GM21423 (cell line): ENCODE measurements at regions not wholly inside any gene's neighbourhood (a gene's known extent, or its start where the extent isn't known, plus 50 kb on each side); places are given as distances from the start of the nearest gene placed in this dataset.

Experiments
- ATAC-seq: cut with Tn5 transposase; IDR thresholded peaks from one replicate; pipeline ENCODE4 v1.9.1; 2021; ENCODE audit warnings: mild to moderate bottlenecking, moderate library complexity; ENCODE audit not compliant: unreplicated experiment

- ATAC-seq, result no peak
These were observed 696.2 kb downstream of the TSN start for GRCh38 chr2:122451697-122452096.

GRCh38 chr2:122469147-122469546 lies 713.7 kb downstream of the TSN start:
- no peak for ATAC-seq

GRCh38 chr2:122471753-122472152 lies 716.3 kb downstream of the TSN start:
- no peak for ATAC-seq

GRCh38 chr2:122478117-122478516 lies 722.7 kb downstream of the TSN start:
- no peak for ATAC-seq

GRCh38 chr2:122478771-122479170 lies 723.3 kb downstream of the TSN start:
- no peak for ATAC-seq

GRCh38 chr2:122480501-122481243 lies 725.2 kb downstream of the TSN start:
- ATAC-seq, result no peak

GRCh38 chr2:122481244-122481622 lies 725.8 kb downstream of the TSN start:
- ATAC-seq, result no peak

- no peak for ATAC-seq
These were observed 726.3 kb downstream of the TSN start for GRCh38 chr2:122481717-122482116.

- ATAC-seq, result no peak
These were observed 730.6 kb downstream of the TSN start for GRCh38 chr2:122486086-122486485.

GRCh38 chr2:122486705-122487415 lies 731.4 kb downstream of the TSN start:
- ATAC-seq, result no peak

GRCh38 chr2:122491011-122491410 lies 735.6 kb downstream of the TSN start:
- no peak for ATAC-seq

- no peak for ATAC-seq
These were observed 745.1 kb downstream of the TSN start for GRCh38 chr2:122500316-122501105.

- no peak for ATAC-seq
These were observed 751.2 kb downstream of the TSN start for GRCh38 chr2:122506620-122507019.

- ATAC-seq, result no peak
These were observed 751.8 kb downstream of the TSN start for GRCh38 chr2:122507261-122507660.

GRCh38 chr2:122512091-122512490 lies 756.6 kb downstream of the TSN start:
- ATAC-seq, result no peak

- no peak for ATAC-seq
These were observed 759.1 kb downstream of the TSN start for GRCh38 chr2:122514451-122514996.

- no peak for ATAC-seq
These were observed 760.4 kb downstream of the TSN start for GRCh38 chr2:122515731-122516290.

GRCh38 chr2:122516775-122517174 lies 761.3 kb downstream of the TSN start:
- ATAC-seq, result no peak

GRCh38 chr2:122519366-122519765 lies 763.9 kb downstream of the TSN start:
- no peak for ATAC-seq

GRCh38 chr2:122519821-122520611 lies 764.6 kb downstream of the TSN start:
- ATAC-seq, result no peak
